RWPE2 (cell line): ENCODE measurements at regions not wholly inside any gene's neighbourhood (a gene's known extent, or its start where the extent isn't known, plus 50 kb on each side); places are given as distances from the start of the nearest gene placed in this dataset.

ENCODE experiments used
- ATAC-seq: fragments of 200-7000 bp; cut with Tn5 transposase; 3 replicates; pipeline ENCODE4 v1.9.1; 2021; ENCODE audit warnings: low read depth
- DNase-seq: peaks from one replicate; pipeline ENCODE4 v3.0.0-alpha.2; 2020; ENCODE audit warnings: low spot score
- H3K27ac ChIP-seq: fragments of 450-650 bp; 2 replicates; pipeline ENCODE4 v1.5.1; 2017; ENCODE audit warnings: mild to moderate bottlenecking; ENCODE audit not compliant: poor library complexity, severe bottlenecking
- H3K27me3 ChIP-seq: fragments of 250-450 bp; sonication (Bioruptor Pico); 2 replicates; pipeline ENCODE4 v1.5.1; 2021; ENCODE audit warnings: mild to moderate bottlenecking, moderate library complexity; ENCODE audit not compliant: insufficient read depth, poor library complexity, severe bottlenecking
- H3K36me3 ChIP-seq: fragments of 250-450 bp; sonication (Bioruptor Pico); 2 replicates; pipeline ENCODE4 v1.5.1; 2020; ENCODE audit warnings: low read depth, mild to moderate bottlenecking, moderate library complexity
- H3K4me1 ChIP-seq: fragments of 250-450 bp; sonication (Bioruptor Pico); 2 replicates; pipeline ENCODE4 v1.5.1; 2021; ENCODE audit warnings: mild to moderate bottlenecking, moderate library complexity; ENCODE audit not compliant: insufficient read depth, poor library complexity, severe bottlenecking
- H3K4me3 ChIP-seq: fragments of 250-450 bp; sonication (Bioruptor Pico); 2 replicates; pipeline ENCODE4 v1.5.1; 2021; ENCODE audit warnings: mild to moderate bottlenecking, moderate library complexity; ENCODE audit not compliant: severe bottlenecking
- H3K9me3 ChIP-seq: fragments of 250-450 bp; sonication (Bioruptor Pico); 2 replicates; pipeline ENCODE4 v1.5.1; 2021; ENCODE audit warnings: mild to moderate bottlenecking, moderate library complexity; ENCODE audit not compliant: severe bottlenecking
- TF ChIP-seq, protein P1 (sequence below): fragments of 450-650 bp; IDR thresholded peaks from one replicate; pipeline ENCODE4 v1.5.1; 2017; ENCODE audit warnings: mild to moderate bottlenecking, moderate library complexity; ENCODE audit not compliant: poor library complexity, severe bottlenecking

DNA sequence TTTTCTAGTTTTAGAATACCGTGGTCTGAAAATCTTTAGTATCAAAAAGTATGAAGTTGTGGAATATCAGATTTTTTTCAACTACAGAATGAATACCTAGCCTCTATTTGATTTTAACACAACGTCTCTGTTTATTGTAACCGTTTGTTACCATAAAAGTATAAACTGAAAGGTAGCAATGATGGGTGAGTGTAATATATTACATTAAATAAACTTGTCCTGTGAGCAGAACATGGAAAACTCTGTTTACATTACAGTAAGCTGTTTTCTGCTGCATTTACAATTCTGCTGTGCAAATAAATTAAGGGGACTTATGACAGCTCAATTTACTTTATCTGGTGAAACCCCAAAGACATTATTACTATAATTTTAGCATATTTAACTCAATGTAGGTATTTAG, 62.5 kb downstream of the CHRM3 start:
- TF ChIP-seq, protein P1, sequence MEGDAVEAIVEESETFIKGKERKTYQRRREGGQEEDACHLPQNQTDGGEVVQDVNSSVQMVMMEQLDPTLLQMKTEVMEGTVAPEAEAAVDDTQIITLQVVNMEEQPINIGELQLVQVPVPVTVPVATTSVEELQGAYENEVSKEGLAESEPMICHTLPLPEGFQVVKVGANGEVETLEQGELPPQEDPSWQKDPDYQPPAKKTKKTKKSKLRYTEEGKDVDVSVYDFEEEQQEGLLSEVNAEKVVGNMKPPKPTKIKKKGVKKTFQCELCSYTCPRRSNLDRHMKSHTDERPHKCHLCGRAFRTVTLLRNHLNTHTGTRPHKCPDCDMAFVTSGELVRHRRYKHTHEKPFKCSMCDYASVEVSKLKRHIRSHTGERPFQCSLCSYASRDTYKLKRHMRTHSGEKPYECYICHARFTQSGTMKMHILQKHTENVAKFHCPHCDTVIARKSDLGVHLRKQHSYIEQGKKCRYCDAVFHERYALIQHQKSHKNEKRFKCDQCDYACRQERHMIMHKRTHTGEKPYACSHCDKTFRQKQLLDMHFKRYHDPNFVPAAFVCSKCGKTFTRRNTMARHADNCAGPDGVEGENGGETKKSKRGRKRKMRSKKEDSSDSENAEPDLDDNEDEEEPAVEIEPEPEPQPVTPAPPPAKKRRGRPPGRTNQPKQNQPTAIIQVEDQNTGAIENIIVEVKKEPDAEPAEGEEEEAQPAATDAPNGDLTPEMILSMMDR, result no peak
- no peak for DNase-seq
- no peak overlapping the region for H3K27ac ChIP-seq
- no peaks in the 10 kb centered on the region for H3K27me3 ChIP-seq
- H3K36me3 ChIP-seq, result no peaks in the 10 kb centered on the region
- no peaks in the 10 kb centered on the region for H3K4me1 ChIP-seq
- H3K9me3 ChIP-seq, result no peaks in the 10 kb centered on the region
- H3K4me3 ChIP-seq, result no peak overlapping the region
- ATAC-seq, result no peak

DNA sequence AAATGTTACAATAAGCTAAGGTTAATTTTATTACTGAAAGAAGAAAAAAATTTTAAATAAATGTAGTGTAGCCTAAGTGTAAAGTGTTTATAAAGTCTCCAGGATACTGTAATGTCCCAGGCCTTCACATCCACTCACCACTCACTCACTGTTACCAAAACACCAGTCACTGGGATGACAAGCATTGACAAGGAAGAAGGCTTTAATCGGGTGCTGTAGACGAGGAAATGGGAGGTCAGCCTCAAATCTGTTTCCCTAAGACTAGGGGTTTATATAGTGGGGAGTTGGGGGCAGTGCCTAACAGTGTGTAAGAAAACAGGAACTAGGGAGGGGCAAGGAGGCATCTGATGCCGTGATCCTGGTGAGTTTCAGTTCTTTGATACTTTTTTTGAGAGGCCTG, 69.4 kb downstream of the CHRM3 start:
- DNase-seq, result no peak
- no peaks in the 10 kb centered on the region for H3K9me3 ChIP-seq
- no peaks in the 10 kb centered on the region for H3K36me3 ChIP-seq
- no peaks in the 10 kb centered on the region for H3K27me3 ChIP-seq
- TF ChIP-seq, protein P1, result no peak
- H3K27ac ChIP-seq, result no peak overlapping the region
- H3K4me3 ChIP-seq, result no peak overlapping the region
- H3K4me1 ChIP-seq, result no peaks in the 10 kb centered on the region
- no peak for ATAC-seq

DNA sequence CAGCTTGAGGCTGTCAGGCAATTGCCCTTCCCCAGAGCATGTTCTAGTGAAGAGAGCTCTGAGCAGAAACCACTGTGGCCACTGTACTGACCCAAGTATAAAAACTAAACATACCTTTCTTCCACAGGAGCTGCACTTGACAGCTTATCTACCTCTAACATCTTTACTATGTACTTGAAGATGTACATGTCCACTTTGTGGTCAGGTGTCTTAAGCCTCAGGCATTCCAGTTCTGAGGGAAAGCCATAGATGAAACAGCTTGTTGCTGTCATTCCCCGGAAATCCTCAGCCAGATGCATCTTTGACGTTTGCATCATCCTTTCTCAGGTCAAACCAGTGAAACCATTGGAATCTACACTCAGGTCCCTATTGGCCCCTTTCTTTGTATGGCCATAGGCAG, 70.4 kb downstream of the CHRM3 start:
- no peaks in the 10 kb centered on the region for H3K27me3 ChIP-seq

DNA sequence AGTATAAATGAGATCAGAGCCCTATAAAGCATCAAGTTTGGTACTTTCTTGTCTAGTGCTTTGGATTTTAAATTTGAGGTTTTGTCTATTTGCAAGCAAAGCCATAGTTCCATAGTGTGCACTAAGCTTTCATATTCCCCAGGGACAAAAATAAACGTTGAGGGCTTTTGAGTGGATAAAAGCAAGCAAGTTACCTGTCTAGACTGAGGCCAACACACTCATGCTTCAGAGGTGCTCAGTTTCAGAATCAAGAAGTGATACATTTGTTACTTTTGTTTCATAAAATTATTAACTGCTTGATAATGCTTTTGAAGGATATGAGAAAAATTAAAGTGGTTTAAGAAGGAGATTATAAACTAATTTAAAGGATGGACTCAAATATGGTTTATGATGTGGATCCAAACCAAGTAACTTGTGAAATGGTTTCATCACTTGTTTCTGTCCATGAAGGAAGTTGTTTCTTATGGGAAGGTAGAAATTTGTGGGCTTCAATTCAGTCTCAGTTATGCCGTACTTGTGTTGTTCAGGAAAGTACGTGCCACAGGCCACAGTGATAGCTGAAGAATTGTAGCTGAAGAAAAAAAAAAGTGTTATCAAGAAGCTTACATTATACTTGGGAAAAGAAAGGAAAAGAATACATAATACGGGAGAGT, 71.2 kb downstream of the CHRM3 start:
- no peak overlapping the region for H3K4me3 ChIP-seq
- no peaks in the 10 kb centered on the region for H3K36me3 ChIP-seq
- DNase-seq, result no peak
- H3K27me3 ChIP-seq, result no peaks in the 10 kb centered on the region
- H3K4me1 ChIP-seq, result no peaks in the 10 kb centered on the region
- ATAC-seq, result no peak
- no peaks in the 10 kb centered on the region for H3K9me3 ChIP-seq
- TF ChIP-seq, protein P1, result no peak
- H3K27ac ChIP-seq, result no peak overlapping the region

More for the DNA sequence above, 70.4 kb downstream of the CHRM3 start:
- Histone ChIP-seq H3K36me3 (no peaks in the 10 kb centered on the region), H3K4me3 (no peak overlapping the region), H3K9me3 (no peaks in the 10 kb centered on the region), H3K27ac (no peak overlapping the region), H3K4me1 (no peaks in the 10 kb centered on the region)
- ATAC-seq (no peak), DNase-seq (no peak)
- TF ChIP-seq, protein P1, result no peak

DNA sequence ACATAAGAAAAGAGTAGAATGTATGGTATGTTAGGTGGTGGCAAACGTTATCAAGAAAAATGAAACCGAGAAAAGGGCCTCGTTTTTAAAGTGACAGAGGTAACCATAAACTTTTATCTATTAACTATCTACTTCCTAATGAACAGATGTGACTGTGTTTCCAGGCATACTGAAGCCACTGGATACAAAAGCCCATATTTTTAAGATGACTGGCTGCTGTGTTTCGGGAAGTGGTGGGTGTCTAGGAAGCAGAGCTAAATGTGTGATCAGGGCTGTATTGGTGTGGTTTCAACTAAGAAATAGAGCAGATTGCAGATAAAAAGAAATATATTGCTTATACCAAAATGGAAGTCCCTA, 71.8 kb downstream of the CHRM3 start:
- Histone ChIP-seq H3K27ac (no peak overlapping the region), H3K9me3 (no peaks in the 10 kb centered on the region), H3K27me3 (no peaks in the 10 kb centered on the region), H3K4me1 (no peaks in the 10 kb centered on the region), H3K36me3 (no peaks in the 10 kb centered on the region), H3K4me3 (no peak overlapping the region)
- ATAC-seq (no peak), DNase-seq (no peak)
- TF ChIP-seq, protein P1, result no peak
